GM23338 (cell line): ENCODE measurements at regions not wholly inside any gene's neighbourhood (a gene's known extent, or its start where the extent isn't known, plus 50 kb on each side); places are given as distances from the start of the nearest gene placed in this dataset.

Source experiments
- ATAC-seq: fragments of 200-7000 bp; cut with Tn5 transposase; 3 replicates; pipeline ENCODE4 v1.9.1; 2020
- DNase-seq: peaks from one replicate; pipeline ENCODE4 v3.0.0-alpha.2; 2015; ENCODE audit warnings: low spot score
- H2AFZ ChIP-seq: fragments of 200-600 bp; sonication (generic); 2 replicates; pipeline ENCODE4 v1.8.0; 2016; ENCODE audit warnings: antibody characterized with exemption, mild to moderate bottlenecking, moderate library complexity
- H3F3A ChIP-seq: fragments of 200-600 bp; sonication (generic); replicated peaks from 2 replicates; pipeline ENCODE4 v1.8.0; 2017; ENCODE audit warnings: antibody characterized with exemption, mixed run types, low read depth
- H3K27ac ChIP-seq: fragments of 200-600 bp; sonication (generic); 2 replicates; pipeline ENCODE4 v1.6.1; 2016; ENCODE audit warnings: low read depth
- H3K27me3 ChIP-seq: fragments of 200-600 bp; sonication (generic); 2 replicates; pipeline ENCODE4 v1.8.0; 2016; ENCODE audit warnings: mild to moderate bottlenecking, mixed run types, moderate library complexity; ENCODE audit not compliant: insufficient read depth
- H3K36me3 ChIP-seq: fragments of 200-600 bp; sonication (generic); 2 replicates; pipeline ENCODE4 v1.8.0; 2016; ENCODE audit warnings: mild to moderate bottlenecking; ENCODE audit not compliant: insufficient read depth
- H3K4me1 ChIP-seq: fragments of 200-600 bp; sonication (generic); 2 replicates; pipeline ENCODE4 v1.8.0; 2016; ENCODE audit warnings: mild to moderate bottlenecking, moderate library complexity; ENCODE audit not compliant: insufficient read depth
- H3K4me2 ChIP-seq: fragments of 200-600 bp; sonication (generic); 2 replicates; pipeline ENCODE4 v1.7.1; 2017; ENCODE audit warnings: mixed run types
- H3K4me3 ChIP-seq: fragments of 200-600 bp; sonication (generic); 2 replicates; pipeline ENCODE4 v1.6.1; 2016; ENCODE audit warnings: mixed run types
- H3K79me2 ChIP-seq: fragments of 200-600 bp; sonication (generic); replicated peaks from 2 replicates; pipeline ENCODE4 v1.8.0; 2017; ENCODE audit warnings: mild to moderate bottlenecking; ENCODE audit not compliant: insufficient read depth
- H3K9me2 ChIP-seq: fragments of 200-600 bp; sonication (generic); 2 replicates; pipeline ENCODE4 v1.8.0; 2017; ENCODE audit not compliant: insufficient read depth
- H4K20me1 ChIP-seq: fragments of 200-600 bp; sonication (generic); replicated peaks from 2 replicates; pipeline ENCODE4 v1.8.0; 2017; ENCODE audit warnings: mild to moderate bottlenecking; ENCODE audit not compliant: insufficient read depth
- H3K27ac Mint-ChIP-seq: 2 replicates; pipeline ENCODE4 v1.8.0; 2020; ENCODE audit warnings: inconsistent platforms, mild to moderate bottlenecking, moderate library complexity, mixed read lengths
- H3K27me3 Mint-ChIP-seq: 3 replicates; pipeline ENCODE4 v1.8.0; 2022; ENCODE audit warnings: low read depth, mild to moderate bottlenecking, moderate library complexity, mixed read lengths, inconsistent platforms; ENCODE audit not compliant: insufficient read depth, poor library complexity
- H3K36me3 Mint-ChIP-seq: 3 replicates; pipeline ENCODE4 v1.8.0; 2021; ENCODE audit warnings: low read depth, mild to moderate bottlenecking, inconsistent platforms, moderate library complexity, mixed read lengths
- H3K4me1 Mint-ChIP-seq: 3 replicates; pipeline ENCODE4 v1.8.0; 2020; ENCODE audit warnings: mild to moderate bottlenecking, inconsistent platforms, mixed read lengths
- H3K4me3 Mint-ChIP-seq: 3 replicates; pipeline ENCODE4 v1.8.0; 2021; ENCODE audit warnings: moderate library complexity, mild to moderate bottlenecking, inconsistent platforms, mixed read lengths
- H3K9me3 Mint-ChIP-seq: 3 replicates; pipeline ENCODE4 v1.8.0; 2020; ENCODE audit warnings: moderate library complexity, mild to moderate bottlenecking, inconsistent platforms, mixed read lengths
- CREB1 ChIP-seq: fragments of 250-450 bp; sonication (Bioruptor Pico); IDR thresholded peaks from 2 replicates; pipeline ENCODE4 v1.5.0; 2020; ENCODE audit warnings: low read depth, mild to moderate bottlenecking, moderate library complexity
- EZH2 ChIP-seq: fragments of 200-600 bp; sonication (generic); IDR thresholded peaks from one replicate; pipeline ENCODE4 v1.8.0; 2017; ENCODE audit warnings: antibody characterized with exemption, mild to moderate bottlenecking, low read depth; ENCODE audit not compliant: unreplicated experiment
- EZH2phosphoT487 ChIP-seq: fragments of 200-600 bp; sonication (generic); IDR thresholded peaks from one replicate; pipeline ENCODE4 v1.8.1; 2018; ENCODE audit warnings: antibody characterized with exemption; ENCODE audit not compliant: unreplicated experiment
- JUNB ChIP-seq: IDR thresholded peaks from one replicate; pipeline ENCODE4 v1.6.1; 2016; ENCODE audit warnings: antibody characterized with exemption; ENCODE audit not compliant: unreplicated experiment
- NANOG ChIP-seq: IDR thresholded peaks from 2 replicates; pipeline ENCODE4 v1.6.1; 2016; ENCODE audit warnings: antibody characterized with exemption, borderline replicate concordance
- POLR2AphosphoS5 ChIP-seq: IDR thresholded peaks from 2 replicates; pipeline ENCODE4 v1.6.1; 2016; ENCODE audit warnings: antibody characterized with exemption, low read depth
- STAT1 ChIP-seq: IDR thresholded peaks from one replicate; pipeline ENCODE4 v1.6.1; 2016; ENCODE audit warnings: antibody characterized with exemption; ENCODE audit not compliant: unreplicated experiment
- ZNF114 ChIP-seq: fragments of 250-450 bp; sonication (Bioruptor Pico); IDR thresholded peaks from 2 replicates; pipeline ENCODE4 v1.5.0; 2020; ENCODE audit warnings: mild to moderate bottlenecking, moderate library complexity
- ZNF331 ChIP-seq: fragments of 250-450 bp; sonication (Bioruptor Pico); IDR thresholded peaks from 2 replicates; pipeline ENCODE4 v1.5.0; 2020; ENCODE audit warnings: low read depth, mild to moderate bottlenecking, moderate library complexity
- TF ChIP-seq, protein P1 (sequence below): fragments of 250-450 bp; sonication (Bioruptor Pico); IDR thresholded peaks from 2 replicates; pipeline ENCODE4 v1.5.0; 2020; ENCODE audit warnings: mild to moderate bottlenecking, moderate library complexity
- TF ChIP-seq, protein P2 (sequence below): IDR thresholded peaks from 2 replicates; pipeline ENCODE4 v1.6.1; 2016; ENCODE audit warnings: antibody characterized with exemption
- TF ChIP-seq, protein P3 (sequence below): IDR thresholded peaks from one replicate; pipeline ENCODE4 v1.6.1; 2018; ENCODE audit warnings: antibody characterized with exemption; ENCODE audit not compliant: unreplicated experiment
- TF ChIP-seq, protein P4 (sequence below), 2 experiments: fragments of 200-600 bp in 1 of 2; sonication (generic) in 1 of 2; conservative IDR thresholded peaks; 2 replicates each; pipeline versions ENCODE4 v1.5.1 to v1.6.1; 2016 to 2017; ENCODE audit warnings: antibody characterized with exemption in 2 of 2, low read depth in 2 of 2, mild to moderate bottlenecking in 2 of 2, moderate library complexity in 1 of 2

DNA sequence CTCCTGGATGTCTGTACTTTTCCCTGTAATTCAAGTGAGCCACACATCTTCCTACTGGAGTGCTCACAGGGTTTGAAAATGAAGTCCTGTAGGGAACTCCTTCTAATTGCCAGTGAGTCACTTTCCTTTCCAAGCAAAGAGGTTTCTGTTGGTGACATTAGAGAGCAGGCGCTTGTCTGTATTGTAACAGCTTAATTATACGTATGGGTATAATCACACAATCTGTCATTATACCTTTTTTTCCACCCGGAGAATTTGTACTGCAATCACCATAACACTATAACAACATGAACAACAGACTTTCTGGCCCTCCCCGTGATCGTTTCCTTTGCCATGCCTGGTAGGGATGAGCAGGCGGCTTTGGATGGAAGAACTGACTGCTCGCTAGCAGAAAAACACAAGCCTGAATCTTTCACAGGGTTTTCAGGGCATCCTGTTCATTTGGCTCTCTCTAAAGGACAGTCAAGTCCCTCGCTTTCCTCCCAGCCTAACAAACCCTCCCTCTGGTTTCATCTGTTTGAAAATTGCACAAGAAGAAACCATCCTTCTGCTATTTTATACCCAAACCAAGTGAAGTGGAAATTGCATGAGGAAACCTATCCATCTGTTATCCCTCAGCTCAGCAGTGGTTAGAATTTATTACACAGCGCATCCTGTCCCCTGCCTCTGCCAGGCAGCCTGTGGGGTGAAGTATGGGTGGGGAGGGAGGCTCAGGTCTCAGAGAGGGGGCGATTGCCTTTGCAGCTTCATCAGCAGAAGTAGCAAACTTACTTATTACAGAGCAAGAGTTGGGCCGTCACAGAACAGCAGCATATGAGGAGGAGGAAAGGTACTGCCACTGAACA lies 307.0 kb upstream of the TLE4 start:
- H3K27ac Mint-ChIP-seq: no peak overlapping the region
- TF ChIP-seq STAT1 (no peak), ZNF331 (CRISPR knock-in tag) (no peak), ZNF114 (CRISPR knock-in tag) (no peak), CREB1 (CRISPR knock-in tag) (no peak), POLR2AphosphoS5 (no peak), EZH2phosphoT487 (no peak), JUNB (no peak), EZH2 (no peak), NANOG (no peak)
- TF ChIP-seq, protein P1, sequence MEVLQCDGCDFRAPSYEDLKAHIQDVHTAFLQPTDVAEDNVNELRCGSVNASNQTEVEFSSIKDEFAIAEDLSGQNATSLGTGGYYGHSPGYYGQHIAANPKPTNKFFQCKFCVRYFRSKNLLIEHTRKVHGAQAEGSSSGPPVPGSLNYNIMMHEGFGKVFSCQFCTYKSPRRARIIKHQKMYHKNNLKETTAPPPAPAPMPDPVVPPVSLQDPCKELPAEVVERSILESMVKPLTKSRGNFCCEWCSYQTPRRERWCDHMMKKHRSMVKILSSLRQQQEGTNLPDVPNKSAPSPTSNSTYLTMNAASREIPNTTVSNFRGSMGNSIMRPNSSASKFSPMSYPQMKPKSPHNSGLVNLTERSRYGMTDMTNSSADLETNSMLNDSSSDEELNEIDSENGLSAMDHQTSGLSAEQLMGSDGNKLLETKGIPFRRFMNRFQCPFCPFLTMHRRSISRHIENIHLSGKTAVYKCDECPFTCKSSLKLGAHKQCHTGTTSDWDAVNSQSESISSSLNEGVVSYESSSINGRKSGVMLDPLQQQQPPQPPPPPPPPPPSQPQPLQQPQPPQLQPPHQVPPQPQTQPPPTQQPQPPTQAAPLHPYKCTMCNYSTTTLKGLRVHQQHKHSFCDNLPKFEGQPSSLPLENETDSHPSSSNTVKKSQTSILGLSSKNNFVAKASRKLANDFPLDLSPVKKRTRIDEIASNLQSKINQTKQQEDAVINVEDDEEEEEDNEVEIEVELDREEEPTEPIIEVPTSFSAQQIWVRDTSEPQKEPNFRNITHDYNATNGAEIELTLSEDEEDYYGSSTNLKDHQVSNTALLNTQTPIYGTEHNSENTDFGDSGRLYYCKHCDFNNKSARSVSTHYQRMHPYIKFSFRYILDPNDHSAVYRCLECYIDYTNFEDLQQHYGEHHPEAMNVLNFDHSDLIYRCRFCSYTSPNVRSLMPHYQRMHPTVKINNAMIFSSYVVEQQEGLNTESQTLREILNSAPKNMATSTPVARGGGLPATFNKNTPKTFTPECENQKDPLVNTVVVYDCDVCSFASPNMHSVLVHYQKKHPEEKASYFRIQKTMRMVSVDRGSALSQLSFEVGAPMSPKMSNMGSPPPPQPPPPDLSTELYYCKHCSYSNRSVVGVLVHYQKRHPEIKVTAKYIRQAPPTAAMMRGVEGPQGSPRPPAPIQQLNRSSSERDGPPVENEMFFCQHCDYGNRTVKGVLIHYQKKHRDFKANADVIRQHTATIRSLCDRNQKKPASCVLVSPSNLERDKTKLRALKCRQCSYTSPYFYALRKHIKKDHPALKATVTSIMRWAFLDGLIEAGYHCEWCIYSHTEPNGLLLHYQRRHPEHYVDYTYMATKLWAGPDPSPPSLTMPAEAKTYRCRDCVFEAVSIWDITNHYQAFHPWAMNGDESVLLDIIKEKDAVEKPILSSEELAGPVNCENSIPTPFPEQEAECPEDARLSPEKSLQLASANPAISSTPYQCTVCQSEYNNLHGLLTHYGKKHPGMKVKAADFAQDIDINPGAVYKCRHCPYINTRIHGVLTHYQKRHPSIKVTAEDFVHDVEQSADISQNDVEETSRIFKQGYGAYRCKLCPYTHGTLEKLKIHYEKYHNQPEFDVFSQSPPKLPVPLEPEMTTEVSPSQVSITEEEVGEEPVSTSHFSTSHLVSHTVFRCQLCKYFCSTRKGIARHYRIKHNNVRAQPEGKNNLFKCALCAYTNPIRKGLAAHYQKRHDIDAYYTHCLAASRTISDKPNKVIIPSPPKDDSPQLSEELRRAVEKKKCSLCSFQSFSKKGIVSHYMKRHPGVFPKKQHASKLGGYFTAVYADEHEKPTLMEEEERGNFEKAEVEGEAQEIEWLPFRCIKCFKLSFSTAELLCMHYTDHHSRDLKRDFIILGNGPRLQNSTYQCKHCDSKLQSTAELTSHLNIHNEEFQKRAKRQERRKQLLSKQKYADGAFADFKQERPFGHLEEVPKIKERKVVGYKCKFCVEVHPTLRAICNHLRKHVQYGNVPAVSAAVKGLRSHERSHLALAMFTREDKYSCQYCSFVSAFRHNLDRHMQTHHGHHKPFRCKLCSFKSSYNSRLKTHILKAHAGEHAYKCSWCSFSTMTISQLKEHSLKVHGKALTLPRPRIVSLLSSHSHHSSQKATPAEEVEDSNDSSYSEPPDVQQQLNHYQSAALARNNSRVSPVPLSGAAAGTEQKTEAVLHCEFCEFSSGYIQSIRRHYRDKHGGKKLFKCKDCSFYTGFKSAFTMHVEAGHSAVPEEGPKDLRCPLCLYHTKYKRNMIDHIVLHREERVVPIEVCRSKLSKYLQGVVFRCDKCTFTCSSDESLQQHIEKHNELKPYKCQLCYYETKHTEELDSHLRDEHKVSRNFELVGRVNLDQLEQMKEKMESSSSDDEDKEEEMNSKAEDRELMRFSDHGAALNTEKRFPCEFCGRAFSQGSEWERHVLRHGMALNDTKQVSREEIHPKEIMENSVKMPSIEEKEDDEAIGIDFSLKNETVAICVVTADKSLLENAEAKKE (CRISPR knock-in tag): no peak
- TF ChIP-seq, protein P2, sequence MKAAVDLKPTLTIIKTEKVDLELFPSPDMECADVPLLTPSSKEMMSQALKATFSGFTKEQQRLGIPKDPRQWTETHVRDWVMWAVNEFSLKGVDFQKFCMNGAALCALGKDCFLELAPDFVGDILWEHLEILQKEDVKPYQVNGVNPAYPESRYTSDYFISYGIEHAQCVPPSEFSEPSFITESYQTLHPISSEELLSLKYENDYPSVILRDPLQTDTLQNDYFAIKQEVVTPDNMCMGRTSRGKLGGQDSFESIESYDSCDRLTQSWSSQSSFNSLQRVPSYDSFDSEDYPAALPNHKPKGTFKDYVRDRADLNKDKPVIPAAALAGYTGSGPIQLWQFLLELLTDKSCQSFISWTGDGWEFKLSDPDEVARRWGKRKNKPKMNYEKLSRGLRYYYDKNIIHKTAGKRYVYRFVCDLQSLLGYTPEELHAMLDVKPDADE: no peak
- TF ChIP-seq, protein P3, sequence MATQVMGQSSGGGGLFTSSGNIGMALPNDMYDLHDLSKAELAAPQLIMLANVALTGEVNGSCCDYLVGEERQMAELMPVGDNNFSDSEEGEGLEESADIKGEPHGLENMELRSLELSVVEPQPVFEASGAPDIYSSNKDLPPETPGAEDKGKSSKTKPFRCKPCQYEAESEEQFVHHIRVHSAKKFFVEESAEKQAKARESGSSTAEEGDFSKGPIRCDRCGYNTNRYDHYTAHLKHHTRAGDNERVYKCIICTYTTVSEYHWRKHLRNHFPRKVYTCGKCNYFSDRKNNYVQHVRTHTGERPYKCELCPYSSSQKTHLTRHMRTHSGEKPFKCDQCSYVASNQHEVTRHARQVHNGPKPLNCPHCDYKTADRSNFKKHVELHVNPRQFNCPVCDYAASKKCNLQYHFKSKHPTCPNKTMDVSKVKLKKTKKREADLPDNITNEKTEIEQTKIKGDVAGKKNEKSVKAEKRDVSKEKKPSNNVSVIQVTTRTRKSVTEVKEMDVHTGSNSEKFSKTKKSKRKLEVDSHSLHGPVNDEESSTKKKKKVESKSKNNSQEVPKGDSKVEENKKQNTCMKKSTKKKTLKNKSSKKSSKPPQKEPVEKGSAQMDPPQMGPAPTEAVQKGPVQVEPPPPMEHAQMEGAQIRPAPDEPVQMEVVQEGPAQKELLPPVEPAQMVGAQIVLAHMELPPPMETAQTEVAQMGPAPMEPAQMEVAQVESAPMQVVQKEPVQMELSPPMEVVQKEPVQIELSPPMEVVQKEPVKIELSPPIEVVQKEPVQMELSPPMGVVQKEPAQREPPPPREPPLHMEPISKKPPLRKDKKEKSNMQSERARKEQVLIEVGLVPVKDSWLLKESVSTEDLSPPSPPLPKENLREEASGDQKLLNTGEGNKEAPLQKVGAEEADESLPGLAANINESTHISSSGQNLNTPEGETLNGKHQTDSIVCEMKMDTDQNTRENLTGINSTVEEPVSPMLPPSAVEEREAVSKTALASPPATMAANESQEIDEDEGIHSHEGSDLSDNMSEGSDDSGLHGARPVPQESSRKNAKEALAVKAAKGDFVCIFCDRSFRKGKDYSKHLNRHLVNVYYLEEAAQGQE: no peak
- TF ChIP-seq, protein P4, sequence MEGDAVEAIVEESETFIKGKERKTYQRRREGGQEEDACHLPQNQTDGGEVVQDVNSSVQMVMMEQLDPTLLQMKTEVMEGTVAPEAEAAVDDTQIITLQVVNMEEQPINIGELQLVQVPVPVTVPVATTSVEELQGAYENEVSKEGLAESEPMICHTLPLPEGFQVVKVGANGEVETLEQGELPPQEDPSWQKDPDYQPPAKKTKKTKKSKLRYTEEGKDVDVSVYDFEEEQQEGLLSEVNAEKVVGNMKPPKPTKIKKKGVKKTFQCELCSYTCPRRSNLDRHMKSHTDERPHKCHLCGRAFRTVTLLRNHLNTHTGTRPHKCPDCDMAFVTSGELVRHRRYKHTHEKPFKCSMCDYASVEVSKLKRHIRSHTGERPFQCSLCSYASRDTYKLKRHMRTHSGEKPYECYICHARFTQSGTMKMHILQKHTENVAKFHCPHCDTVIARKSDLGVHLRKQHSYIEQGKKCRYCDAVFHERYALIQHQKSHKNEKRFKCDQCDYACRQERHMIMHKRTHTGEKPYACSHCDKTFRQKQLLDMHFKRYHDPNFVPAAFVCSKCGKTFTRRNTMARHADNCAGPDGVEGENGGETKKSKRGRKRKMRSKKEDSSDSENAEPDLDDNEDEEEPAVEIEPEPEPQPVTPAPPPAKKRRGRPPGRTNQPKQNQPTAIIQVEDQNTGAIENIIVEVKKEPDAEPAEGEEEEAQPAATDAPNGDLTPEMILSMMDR (conservative IDR thresholded peaks at IDR 0.05; ENCODE audit: low read depth in 2 of 2): no peak
- no peak overlapping the region for H3K4me3 Mint-ChIP-seq
- no peak for DNase-seq
- H3K27me3 Mint-ChIP-seq: peaks cover 2% of the 10 kb centered on the region
- Histone ChIP-seq H3F3A (no peaks in the 10 kb centered on the region), H3K36me3 (no peaks in the 10 kb centered on the region; the same call in 1 of the 2 replicates), H3K27me3 (no peaks in the 10 kb centered on the region), H3K4me1 (no peaks in the 10 kb centered on the region), H3K4me2 (no peak overlapping the region), H3K79me2 (no peaks in the 10 kb centered on the region), H2AFZ (peak overlapping the region; percentile 32; the same call in 1 of the 2 replicates), H3K27ac (no peak overlapping the region), H3K9me2 (no peaks in the 10 kb centered on the region; the same call in 1 of the 2 replicates), H3K4me3 (no peak overlapping the region), H4K20me1 (no peaks in the 10 kb centered on the region)
- H3K4me1 Mint-ChIP-seq: no peaks in the 10 kb centered on the region; the same call in 2 of the 3 replicates
- no peaks in the 10 kb centered on the region for H3K36me3 Mint-ChIP-seq
- no peak for ATAC-seq
- no peaks in the 10 kb centered on the region; the same call in 2 of the 3 replicates for H3K9me3 Mint-ChIP-seq
